ENCODE measurements at regions not wholly inside any gene's neighbourhood (a gene's known extent, or its start where the extent isn't known, plus 50 kb on each side); places are given as distances from the start of the nearest gene placed in this dataset.
"Not testable (repeated sequence)": the region's sequence is repeated elsewhere in the genome, so short reads cannot be mapped to it uniquely, and the experiment has no call there.

GRCh38 chr20:48375804-48376203, 452.0 kb downstream of the PREX1 start:
- no peak for DNase-seq (ENCODE audit: low spot score in 2 of 2)
- Histone ChIP-seq H3K27ac (no peak overlapping the region), H3K36me3 (no peaks in the 10 kb centered on the region), H3K4me3 (no peak overlapping the region), H3K27me3 (no peaks in the 10 kb centered on the region), H3K4me1 (no peaks in the 10 kb centered on the region), H3K9me3 (no peaks in the 10 kb centered on the region)
- intact Hi-C loops (cut with DNase I): no loop called here
- TF ChIP-seq, protein P1, sequence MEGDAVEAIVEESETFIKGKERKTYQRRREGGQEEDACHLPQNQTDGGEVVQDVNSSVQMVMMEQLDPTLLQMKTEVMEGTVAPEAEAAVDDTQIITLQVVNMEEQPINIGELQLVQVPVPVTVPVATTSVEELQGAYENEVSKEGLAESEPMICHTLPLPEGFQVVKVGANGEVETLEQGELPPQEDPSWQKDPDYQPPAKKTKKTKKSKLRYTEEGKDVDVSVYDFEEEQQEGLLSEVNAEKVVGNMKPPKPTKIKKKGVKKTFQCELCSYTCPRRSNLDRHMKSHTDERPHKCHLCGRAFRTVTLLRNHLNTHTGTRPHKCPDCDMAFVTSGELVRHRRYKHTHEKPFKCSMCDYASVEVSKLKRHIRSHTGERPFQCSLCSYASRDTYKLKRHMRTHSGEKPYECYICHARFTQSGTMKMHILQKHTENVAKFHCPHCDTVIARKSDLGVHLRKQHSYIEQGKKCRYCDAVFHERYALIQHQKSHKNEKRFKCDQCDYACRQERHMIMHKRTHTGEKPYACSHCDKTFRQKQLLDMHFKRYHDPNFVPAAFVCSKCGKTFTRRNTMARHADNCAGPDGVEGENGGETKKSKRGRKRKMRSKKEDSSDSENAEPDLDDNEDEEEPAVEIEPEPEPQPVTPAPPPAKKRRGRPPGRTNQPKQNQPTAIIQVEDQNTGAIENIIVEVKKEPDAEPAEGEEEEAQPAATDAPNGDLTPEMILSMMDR (IDR thresholded peaks at IDR 0.05): no peak

- Histone ChIP-seq H3K4me1 (no peaks in the 10 kb centered on the region), H3K27ac (no peak overlapping the region), H3K27me3 (no peaks in the 10 kb centered on the region), H3K36me3 (no peaks in the 10 kb centered on the region), H3K9me3 (no peaks in the 10 kb centered on the region), H3K4me3 (no peak overlapping the region)
- intact Hi-C loops (cut with DNase I): no loop called here
- TF ChIP-seq, protein P1 (IDR thresholded peaks at IDR 0.05): no peak
- no peak for DNase-seq (ENCODE audit: low spot score in 2 of 2)
These were observed 452.7 kb downstream of the PREX1 start for GRCh38 chr20:48374991-48375595.

GRCh38 chr20:48374031-48374907, 453.5 kb downstream of the PREX1 start:
- DNase-seq (ENCODE audit: low spot score in 2 of 2); H3K4me3 ChIP-seq; H3K36me3 ChIP-seq; H3K27me3 ChIP-seq; H3K27ac ChIP-seq; intact Hi-C loops (cut with DNase I); H3K9me3 ChIP-seq; H3K4me1 ChIP-seq: not testable (repeated sequence)
- TF ChIP-seq, protein P1 (IDR thresholded peaks at IDR 0.05): peak in 1 of 3 experiments; percentile 26

GRCh38 chr20:48373555-48373934, 454.3 kb downstream of the PREX1 start:
- Histone ChIP-seq H3K27me3 (no peaks in the 10 kb centered on the region), H3K36me3 (no peaks in the 10 kb centered on the region), H3K4me3 (no peak overlapping the region), H3K4me1 (no peaks in the 10 kb centered on the region), H3K9me3 (no peaks in the 10 kb centered on the region), H3K27ac (no peak overlapping the region)
- intact Hi-C loops (cut with DNase I): no loop called here
- no peak for DNase-seq (ENCODE audit: low spot score in 2 of 2)
- TF ChIP-seq, protein P1 (IDR thresholded peaks at IDR 0.05): no peak

GRCh38 chr20:48372851-48373554, 454.8 kb downstream of the PREX1 start:
- H3K9me3 ChIP-seq; DNase-seq (ENCODE audit: low spot score in 2 of 2); H3K4me3 ChIP-seq; H3K27ac ChIP-seq; H3K36me3 ChIP-seq; H3K27me3 ChIP-seq; H3K4me1 ChIP-seq; intact Hi-C loops (cut with DNase I): not testable (repeated sequence)

DNA sequence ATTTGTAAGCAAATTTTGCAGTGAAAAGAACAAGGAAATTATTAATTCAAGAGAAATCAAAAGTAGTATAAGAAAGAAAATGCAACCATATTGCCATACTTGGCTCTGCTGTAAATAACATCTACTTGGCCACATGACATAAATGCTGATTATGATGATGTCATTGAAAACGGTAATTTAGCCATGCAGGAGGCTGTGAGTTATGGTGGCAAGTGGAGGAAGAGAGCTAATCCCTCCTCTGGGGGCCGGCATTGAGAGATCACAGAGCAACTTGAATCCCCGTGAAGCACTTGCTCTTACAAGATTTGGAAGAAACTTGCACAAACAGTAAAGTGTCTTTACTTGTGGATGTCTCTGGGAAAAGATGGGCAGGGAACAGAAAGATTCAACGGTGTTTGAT, 456.6 kb downstream of the PREX1 start:
- H3K27me3 ChIP-seq: no peaks in the 10 kb centered on the region
- intact Hi-C loops (cut with DNase I): no loop called here
- no peaks in the 10 kb centered on the region for H3K36me3 ChIP-seq
- no peak overlapping the region for H3K4me3 ChIP-seq
- DNase-seq (ENCODE audit: low spot score in 2 of 2): no peak
- TF ChIP-seq, protein P1 (IDR thresholded peaks at IDR 0.05): no peak
- no peaks in the 10 kb centered on the region for H3K4me1 ChIP-seq
- H3K9me3 ChIP-seq: no peaks in the 10 kb centered on the region
- no peak overlapping the region for H3K27ac ChIP-seq

DNA sequence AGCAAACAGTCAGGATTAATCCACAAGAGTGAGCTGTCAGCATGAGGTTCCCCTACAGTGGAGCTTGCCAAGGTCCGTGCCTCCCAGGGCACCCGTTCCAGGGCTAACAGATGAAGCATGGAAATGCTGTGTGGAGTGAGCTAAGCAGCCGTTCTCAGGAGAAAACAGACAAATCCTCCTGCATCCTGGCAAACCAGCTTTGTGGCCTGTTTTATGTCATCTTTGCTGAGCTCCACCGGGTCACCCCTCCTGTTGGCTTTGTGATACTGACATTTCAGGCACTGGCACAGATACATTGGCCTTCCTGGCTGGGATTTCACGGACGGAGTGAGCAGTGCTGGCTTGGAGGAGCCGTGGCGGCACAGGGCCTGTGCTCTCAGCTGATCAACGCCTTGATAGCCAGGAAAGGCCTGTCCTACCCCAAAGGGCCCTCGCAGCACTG, 459.2 kb downstream of the PREX1 start:
- DNase-seq (ENCODE audit: low spot score in 2 of 2); intact Hi-C loops (cut with DNase I); H3K9me3 ChIP-seq; H3K36me3 ChIP-seq; H3K4me1 ChIP-seq; H3K27me3 ChIP-seq: not testable (repeated sequence)
- peak overlapping the region; percentile 19 to 49 for H3K27ac ChIP-seq
- peak overlapping the region in 1 of 2 donors; percentile 23 for H3K4me3 ChIP-seq

- H3K4me3 ChIP-seq: peak overlapping the region in 1 of 2 donors; percentile 23
- intact Hi-C loops (cut with DNase I); DNase-seq (ENCODE audit: low spot score in 2 of 2); H3K36me3 ChIP-seq; H3K4me1 ChIP-seq; H3K9me3 ChIP-seq; H3K27ac ChIP-seq; H3K27me3 ChIP-seq: not testable (repeated sequence)
These were observed 460.0 kb downstream of the PREX1 start for GRCh38 chr20:48367541-48368358.

Data from ascending aorta (tissue), 2 donors.